ENCODE measurements at regions not wholly inside any gene's neighbourhood (a gene's known extent, or its start where the extent isn't known, plus 50 kb on each side); places are given as distances from the start of the nearest gene placed in this dataset.

DNA sequence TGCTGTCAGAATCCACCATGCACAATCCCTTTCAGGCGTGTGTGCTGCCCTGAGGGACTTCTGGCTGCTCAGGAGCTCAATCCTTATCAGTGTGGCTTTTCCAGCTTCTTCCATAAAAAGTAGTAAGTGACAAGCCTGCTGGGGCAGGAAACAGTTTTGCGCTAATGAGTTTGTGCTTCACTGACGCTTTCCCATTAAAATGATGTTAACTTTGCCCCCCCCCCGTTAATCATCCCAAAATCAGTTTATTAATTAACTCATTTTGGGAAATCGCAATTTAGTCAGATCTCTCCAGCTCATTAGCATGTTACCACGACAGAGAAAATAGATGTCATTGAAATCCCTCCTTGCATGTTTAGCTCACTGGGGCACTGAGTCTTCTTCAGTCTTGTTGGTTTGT, 186.5 kb upstream of the TENM4 start:
- TF ChIP-seq, protein P1, sequence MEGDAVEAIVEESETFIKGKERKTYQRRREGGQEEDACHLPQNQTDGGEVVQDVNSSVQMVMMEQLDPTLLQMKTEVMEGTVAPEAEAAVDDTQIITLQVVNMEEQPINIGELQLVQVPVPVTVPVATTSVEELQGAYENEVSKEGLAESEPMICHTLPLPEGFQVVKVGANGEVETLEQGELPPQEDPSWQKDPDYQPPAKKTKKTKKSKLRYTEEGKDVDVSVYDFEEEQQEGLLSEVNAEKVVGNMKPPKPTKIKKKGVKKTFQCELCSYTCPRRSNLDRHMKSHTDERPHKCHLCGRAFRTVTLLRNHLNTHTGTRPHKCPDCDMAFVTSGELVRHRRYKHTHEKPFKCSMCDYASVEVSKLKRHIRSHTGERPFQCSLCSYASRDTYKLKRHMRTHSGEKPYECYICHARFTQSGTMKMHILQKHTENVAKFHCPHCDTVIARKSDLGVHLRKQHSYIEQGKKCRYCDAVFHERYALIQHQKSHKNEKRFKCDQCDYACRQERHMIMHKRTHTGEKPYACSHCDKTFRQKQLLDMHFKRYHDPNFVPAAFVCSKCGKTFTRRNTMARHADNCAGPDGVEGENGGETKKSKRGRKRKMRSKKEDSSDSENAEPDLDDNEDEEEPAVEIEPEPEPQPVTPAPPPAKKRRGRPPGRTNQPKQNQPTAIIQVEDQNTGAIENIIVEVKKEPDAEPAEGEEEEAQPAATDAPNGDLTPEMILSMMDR (IDR thresholded peaks at IDR 0.05 in 4 of 5, conservative IDR thresholded peaks at IDR 0.05 in 1 of 5) = no peak
- TF ChIP-seq POLR2A (IDR thresholded peaks at IDR 0.05) = no peak

Data from gastrocnemius medialis (tissue), 4 donors.